Sigmoid colon (tissue), 6 donors: ENCODE measurements at regions not wholly inside any gene's neighbourhood (a gene's known extent, or its start where the extent isn't known, plus 50 kb on each side); places are given as distances from the start of the nearest gene placed in this dataset.

ENCODE experiments used
- DNase-seq: peaks from one replicate; pipeline ENCODE4 v3.0.0-alpha.2; 2019
- H3K27ac ChIP-seq, 4 donors: fragments of 200-600 bp; sonication (generic); one replicate each; pipeline ENCODE4 v1.5.1; 2016 to 2019; ENCODE audit warnings: mild to moderate bottlenecking in 1 of 4
- H3K27me3 ChIP-seq, 3 donors: fragments of 200-600 bp; sonication (generic); one replicate each; pipeline ENCODE4 v1.5.1; 2019; ENCODE audit warnings: mild to moderate bottlenecking in 1 of 3
- H3K36me3 ChIP-seq, 4 donors: fragments of 200-600 bp; sonication (generic); one replicate each; pipeline ENCODE4 v1.5.1; 2016 to 2019
- H3K4me1 ChIP-seq, 4 donors: fragments of 200-600 bp; sonication (generic); one replicate each; pipeline ENCODE4 v1.5.1; 2017 to 2019
- H3K4me3 ChIP-seq, 4 donors: fragments of 200-600 bp; sonication (generic); one replicate each; pipeline ENCODE4 v1.5.1; 2017 to 2019; ENCODE audit warnings: mild to moderate bottlenecking in 2 of 4, moderate library complexity in 1 of 4
- H3K9me3 ChIP-seq, 4 donors: fragments of 200-600 bp in 3 of 4; sonication (generic) in 3 of 4; one replicate each; pipeline versions ENCODE4 v1.5.1 to v1.6.1; 2013 to 2019
- EP300 ChIP-seq, 4 donors: sonication (generic); formaldehyde crosslinking; IDR thresholded peaks; one replicate each; pipeline ENCODE4 v1.6.1; 2017; ENCODE audit warnings: antibody characterized with exemption in 4 of 4
- POLR2A ChIP-seq, 2 donors: fragments of 450-650 bp; IDR thresholded peaks; one replicate each; pipeline ENCODE4 v1.6.1; 2016; ENCODE audit warnings: antibody characterized with exemption in 2 of 2, mild to moderate bottlenecking in 2 of 2, moderate library complexity in 2 of 2
- POLR2AphosphoS5 ChIP-seq, 4 donors: sonication (generic); formaldehyde crosslinking; IDR thresholded peaks; one replicate each; pipeline ENCODE4 v1.6.1; 2017; ENCODE audit warnings: antibody characterized with exemption in 4 of 4
- WGBS, 2 donors: extraction: QIAGEN DNeasy Blood & Tissue Kit; methylation state at CpG; one replicate each; pipeline ENCODE4 v1.1.7; 2013; 5-methylcytosine and 5-hydroxymethylcytosine counted together
- intact Hi-C: fragments of 100-400 bp; cut with DNase I; formaldehyde crosslinking; loops from one replicate; pipeline ENCODE4 v1.15.1; 2023
- TF ChIP-seq, protein P1 (sequence below), 4 experiments: fragments of 450-650 bp in 3 of 4; fragments of 200-600 bp in 1 of 4; IDR thresholded peaks; one replicate each; pipeline ENCODE4 v1.5.1; 2016 to 2019; ENCODE audit warnings: antibody characterized with exemption in 4 of 4, mild to moderate bottlenecking in 3 of 4, moderate library complexity in 2 of 4
- donor health status: healthy with polysubstance abuse.
- donor health status: healthy.

DNA sequence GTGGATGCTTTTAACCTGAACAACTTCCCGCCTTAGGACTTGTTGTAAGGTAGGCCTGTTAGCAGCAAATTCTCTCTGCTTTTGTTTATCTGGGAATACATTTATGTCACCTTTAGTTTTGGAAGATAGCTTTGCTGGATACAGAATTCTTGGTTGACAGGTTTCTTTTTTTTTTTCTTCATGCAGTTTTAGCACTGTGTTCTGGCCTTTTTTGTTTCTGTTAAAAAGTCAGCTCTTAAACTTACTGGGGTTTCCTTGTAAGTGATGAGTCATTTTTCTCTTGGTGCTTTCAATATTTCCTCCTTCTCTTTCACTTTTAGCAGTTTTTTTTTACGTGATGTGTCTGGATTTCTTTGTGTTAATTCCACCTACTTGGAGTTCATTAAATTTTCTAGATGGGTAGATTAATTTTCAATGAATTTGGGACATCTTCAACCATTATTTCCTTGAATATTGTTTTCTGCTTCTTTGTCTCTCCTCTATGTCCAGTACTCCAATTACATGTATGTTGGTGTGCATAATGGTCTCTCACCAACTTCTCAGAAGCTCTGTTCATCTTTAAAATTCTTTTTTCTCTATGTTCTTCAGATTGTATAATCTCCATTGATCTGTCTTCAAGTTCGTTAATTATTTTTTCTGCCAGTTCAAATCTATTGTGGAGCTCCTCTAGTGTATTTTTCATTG lies 188.2 kb upstream of the ZNF536 start:
- Histone ChIP-seq H3K27ac (no peak overlapping the region), H3K36me3 (no peaks in the 10 kb centered on the region), H3K27me3 (no peaks in the 10 kb centered on the region), H3K4me3 (no peak overlapping the region), H3K9me3 (peaks cover 0 to 22% (median 10%) of the 10 kb centered on the region in 4 donors), H3K4me1 (no peaks in the 10 kb centered on the region)
- TF ChIP-seq, protein P1, sequence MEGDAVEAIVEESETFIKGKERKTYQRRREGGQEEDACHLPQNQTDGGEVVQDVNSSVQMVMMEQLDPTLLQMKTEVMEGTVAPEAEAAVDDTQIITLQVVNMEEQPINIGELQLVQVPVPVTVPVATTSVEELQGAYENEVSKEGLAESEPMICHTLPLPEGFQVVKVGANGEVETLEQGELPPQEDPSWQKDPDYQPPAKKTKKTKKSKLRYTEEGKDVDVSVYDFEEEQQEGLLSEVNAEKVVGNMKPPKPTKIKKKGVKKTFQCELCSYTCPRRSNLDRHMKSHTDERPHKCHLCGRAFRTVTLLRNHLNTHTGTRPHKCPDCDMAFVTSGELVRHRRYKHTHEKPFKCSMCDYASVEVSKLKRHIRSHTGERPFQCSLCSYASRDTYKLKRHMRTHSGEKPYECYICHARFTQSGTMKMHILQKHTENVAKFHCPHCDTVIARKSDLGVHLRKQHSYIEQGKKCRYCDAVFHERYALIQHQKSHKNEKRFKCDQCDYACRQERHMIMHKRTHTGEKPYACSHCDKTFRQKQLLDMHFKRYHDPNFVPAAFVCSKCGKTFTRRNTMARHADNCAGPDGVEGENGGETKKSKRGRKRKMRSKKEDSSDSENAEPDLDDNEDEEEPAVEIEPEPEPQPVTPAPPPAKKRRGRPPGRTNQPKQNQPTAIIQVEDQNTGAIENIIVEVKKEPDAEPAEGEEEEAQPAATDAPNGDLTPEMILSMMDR (IDR thresholded peaks at IDR 0.05) = no peak
- TF ChIP-seq POLR2A (IDR thresholded peaks at IDR 0.05) = no peak
- TF ChIP-seq EP300 (IDR thresholded peaks at IDR 0.05) = no peak
- no peak for TF ChIP-seq POLR2AphosphoS5 (IDR thresholded peaks at IDR 0.05)
- intact Hi-C loops = no loop called here
- no peak for DNase-seq
- WGBS, 2 donors = 83 to 87% methylated on average over 3 of the region's 3 CpGs

DNA sequence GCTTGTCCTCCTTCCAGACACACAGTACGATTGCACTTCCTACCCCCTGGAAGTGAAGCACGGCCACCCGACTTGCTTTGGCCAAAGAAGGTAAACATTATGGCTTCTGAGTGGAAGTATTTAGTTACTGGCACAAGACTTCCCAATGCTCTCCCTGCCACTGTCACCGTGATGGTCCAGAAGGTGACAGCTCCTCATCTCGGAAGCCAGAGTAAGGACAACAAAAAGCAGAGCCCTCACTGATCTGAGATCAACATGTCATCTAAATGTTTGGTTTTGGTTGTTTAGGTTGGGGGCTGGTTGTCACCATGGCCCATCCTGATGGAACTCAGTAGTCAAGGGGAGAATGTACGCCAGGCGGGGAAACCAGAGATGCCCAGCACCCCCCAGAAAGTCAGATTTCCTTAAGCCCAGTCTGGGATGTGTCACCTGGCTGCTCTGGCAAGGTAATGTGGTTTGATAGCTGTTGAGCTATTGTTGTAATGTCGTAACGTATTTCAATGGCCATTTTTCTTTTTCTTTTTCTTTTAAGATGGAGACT lies 170.1 kb upstream of the ZNF536 start:
- Histone ChIP-seq H3K27me3 (no peaks in the 10 kb centered on the region), H3K36me3 (no peaks in the 10 kb centered on the region), H3K27ac (no peak overlapping the region), H3K4me3 (no peak overlapping the region), H3K9me3 (peaks cover 0 to 4% (median 0%) of the 10 kb centered on the region in 4 donors), H3K4me1 (no peaks in the 10 kb centered on the region)
- 82 to 89% methylated on average over 9 of the region's 9 CpGs for WGBS, 2 donors
- TF ChIP-seq POLR2A (IDR thresholded peaks at IDR 0.05) = no peak
- no peak for TF ChIP-seq POLR2AphosphoS5 (IDR thresholded peaks at IDR 0.05)
- TF ChIP-seq EP300 (IDR thresholded peaks at IDR 0.05) = no peak
- TF ChIP-seq, protein P1 (IDR thresholded peaks at IDR 0.05) = no peak
- DNase-seq = no peak
- intact Hi-C loops = no loop called here

DNA sequence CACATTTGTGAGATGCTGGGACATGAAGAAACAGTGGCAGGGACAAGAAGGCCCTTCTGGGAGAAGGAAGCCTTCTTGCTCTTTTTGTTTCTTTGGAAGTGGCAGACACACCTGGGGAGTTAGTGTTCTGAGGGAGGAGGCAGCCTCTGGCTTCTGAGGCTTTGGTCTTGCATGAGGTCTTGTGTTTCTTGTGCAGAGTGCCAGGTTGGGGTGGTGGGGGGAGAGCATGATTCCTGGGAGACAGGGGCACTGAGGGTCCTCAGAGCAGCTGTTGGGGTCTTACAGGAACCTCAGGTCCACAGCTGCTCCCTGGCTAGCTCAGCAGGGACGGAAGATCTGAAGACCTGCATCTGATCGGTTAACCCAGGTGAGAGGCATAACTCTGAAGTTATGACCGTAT lies 167.5 kb upstream of the ZNF536 start:
- Histone ChIP-seq H3K36me3 (no peaks in the 10 kb centered on the region), H3K27ac (no peak overlapping the region), H3K9me3 (peaks cover 0 to 4% (median 0%) of the 10 kb centered on the region in 4 donors), H3K4me3 (no peak overlapping the region), H3K4me1 (no peaks in the 10 kb centered on the region), H3K27me3 (no peaks in the 10 kb centered on the region)
- 91 to 96% methylated on average over 3 of the region's 3 CpGs for WGBS, 2 donors
- DNase-seq = no peak
- intact Hi-C loops = no loop called here
- TF ChIP-seq EP300 (IDR thresholded peaks at IDR 0.05) = no peak
- TF ChIP-seq POLR2A (IDR thresholded peaks at IDR 0.05) = no peak
- TF ChIP-seq, protein P1 (IDR thresholded peaks at IDR 0.05) = no peak
- TF ChIP-seq POLR2AphosphoS5 (IDR thresholded peaks at IDR 0.05) = no peak

DNA sequence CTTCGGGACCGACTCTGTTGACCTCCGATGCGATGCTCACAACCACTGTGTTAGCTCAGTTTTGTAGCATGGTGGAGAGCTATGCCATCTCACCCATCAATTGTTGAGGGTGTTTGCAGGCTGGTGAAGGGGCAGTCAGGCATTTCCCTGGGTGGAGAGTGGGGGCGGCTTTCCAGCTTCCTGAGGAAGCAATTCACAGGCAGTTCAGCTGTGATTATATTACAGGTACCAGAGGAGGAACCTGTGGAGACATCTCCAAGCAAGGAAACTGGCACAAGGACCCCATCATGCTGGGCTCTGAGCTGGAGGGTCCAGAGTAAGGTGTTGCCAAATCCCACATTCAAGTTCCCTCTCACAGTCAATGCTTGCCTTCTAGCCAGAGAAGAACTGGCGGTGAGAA lies 166.0 kb upstream of the ZNF536 start:
- H3K4me1 ChIP-seq = no peaks in the 10 kb centered on the region
- no peaks in the 10 kb centered on the region for H3K27me3 ChIP-seq
- 91 to 95% methylated on average over 6 of the region's 6 CpGs for WGBS, 2 donors
- H3K4me3 ChIP-seq = no peak overlapping the region
- intact Hi-C loops = no loop called here
- H3K27ac ChIP-seq = no peak overlapping the region
- no peak for DNase-seq
- TF ChIP-seq POLR2A (IDR thresholded peaks at IDR 0.05) (no peak), EP300 (IDR thresholded peaks at IDR 0.05) (no peak), POLR2AphosphoS5 (IDR thresholded peaks at IDR 0.05) (no peak)
- TF ChIP-seq, protein P1 (IDR thresholded peaks at IDR 0.05) = no peak
- H3K9me3 ChIP-seq = peaks cover 0 to 4% (median 0%) of the 10 kb centered on the region in 4 donors
- H3K36me3 ChIP-seq = no peaks in the 10 kb centered on the region
